ENCODE measurements at regions not wholly inside any gene's neighbourhood (a gene's known extent, or its start where the extent isn't known, plus 50 kb on each side); places are given as distances from the start of the nearest gene placed in this dataset.

DNA sequence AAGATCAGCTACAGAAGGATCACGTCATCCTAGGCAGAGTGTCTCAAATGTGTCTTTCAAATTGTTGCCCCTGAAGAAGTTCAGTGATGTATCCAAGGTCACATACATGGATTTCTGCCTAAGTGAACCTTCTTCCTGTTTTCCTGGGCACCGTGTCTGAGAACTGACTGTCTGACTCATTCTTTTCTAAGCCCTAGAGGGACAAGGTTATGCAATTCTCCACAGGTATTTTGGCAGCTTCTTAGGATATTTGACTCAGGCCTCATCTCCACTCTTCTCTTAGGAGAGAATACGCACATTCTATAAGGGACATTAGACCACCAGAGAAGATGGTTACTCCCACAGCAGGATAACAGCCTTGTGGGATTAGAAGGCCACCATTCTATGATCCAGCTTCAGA lies 391.9 kb upstream of the THBS1 start:
- CTCF ChIA-PET: interaction anchor here (0.7 to 1.2 kb wide), 2 partner anchors 391 to 398 kb away, joined by 3 to 5 read pairs; no protein-coding TSS in a partner anchor
- DNase-seq (ENCODE audit: low spot score): peak; percentile 87
- TF ChIP-seq, protein P1, sequence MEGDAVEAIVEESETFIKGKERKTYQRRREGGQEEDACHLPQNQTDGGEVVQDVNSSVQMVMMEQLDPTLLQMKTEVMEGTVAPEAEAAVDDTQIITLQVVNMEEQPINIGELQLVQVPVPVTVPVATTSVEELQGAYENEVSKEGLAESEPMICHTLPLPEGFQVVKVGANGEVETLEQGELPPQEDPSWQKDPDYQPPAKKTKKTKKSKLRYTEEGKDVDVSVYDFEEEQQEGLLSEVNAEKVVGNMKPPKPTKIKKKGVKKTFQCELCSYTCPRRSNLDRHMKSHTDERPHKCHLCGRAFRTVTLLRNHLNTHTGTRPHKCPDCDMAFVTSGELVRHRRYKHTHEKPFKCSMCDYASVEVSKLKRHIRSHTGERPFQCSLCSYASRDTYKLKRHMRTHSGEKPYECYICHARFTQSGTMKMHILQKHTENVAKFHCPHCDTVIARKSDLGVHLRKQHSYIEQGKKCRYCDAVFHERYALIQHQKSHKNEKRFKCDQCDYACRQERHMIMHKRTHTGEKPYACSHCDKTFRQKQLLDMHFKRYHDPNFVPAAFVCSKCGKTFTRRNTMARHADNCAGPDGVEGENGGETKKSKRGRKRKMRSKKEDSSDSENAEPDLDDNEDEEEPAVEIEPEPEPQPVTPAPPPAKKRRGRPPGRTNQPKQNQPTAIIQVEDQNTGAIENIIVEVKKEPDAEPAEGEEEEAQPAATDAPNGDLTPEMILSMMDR (conservative IDR thresholded peaks at IDR 0.05; ENCODE audit: low read depth): no peak
- POLR2A ChIA-PET (ENCODE audit: low non-redundant PET): no interaction called here
- H3K27ac ChIP-seq: no peak overlapping the region

- TF ChIP-seq, protein P1 (conservative IDR thresholded peaks at IDR 0.05; ENCODE audit: low read depth): no peak
- no peak overlapping the region for H3K27ac ChIP-seq
- DNase-seq (ENCODE audit: low spot score): peak; percentile 46
- ChIA-PET POLR2A (ENCODE audit: low non-redundant PET) (no interaction called here), CTCF (no interaction called here)
These were observed 389.0 kb upstream of the THBS1 start for GRCh38 chr15:39191871-39192291.

DNA sequence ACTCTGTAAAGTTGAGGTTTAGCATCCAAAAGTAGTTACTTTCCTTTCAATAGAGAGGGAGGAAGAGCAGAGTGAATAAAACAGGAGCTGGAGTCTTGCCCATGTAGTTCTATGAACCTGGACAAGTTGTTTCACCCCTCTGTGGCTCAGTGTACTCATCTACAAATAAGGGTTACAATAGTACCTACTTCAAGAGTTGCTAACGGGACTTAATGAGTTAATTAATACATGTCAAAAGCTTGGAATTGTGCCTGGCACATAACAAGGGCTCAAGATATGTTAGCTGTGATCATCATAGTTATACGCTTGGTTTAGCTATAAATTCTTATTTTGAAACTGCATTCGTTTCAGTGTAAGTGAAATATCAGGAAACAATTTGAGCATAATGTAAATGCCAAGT lies 388.5 kb upstream of the THBS1 start:
- ChIA-PET POLR2A (ENCODE audit: low non-redundant PET) (no interaction called here), CTCF (no interaction called here)
- no peak overlapping the region for H3K27ac ChIP-seq
- no peak for DNase-seq (ENCODE audit: low spot score)
- TF ChIP-seq, protein P1 (conservative IDR thresholded peaks at IDR 0.05; ENCODE audit: low read depth): no peak

GRCh38 chr15:39192979-39193560 lies 387.8 kb upstream of the THBS1 start:
- no peak overlapping the region for H3K27ac ChIP-seq
- CTCF ChIA-PET: no interaction called here
- POLR2A ChIA-PET (ENCODE audit: low non-redundant PET): no interaction called here
- TF ChIP-seq, protein P1 (conservative IDR thresholded peaks at IDR 0.05; ENCODE audit: low read depth): no peak
- DNase-seq (ENCODE audit: low spot score): no peak

GRCh38 chr15:39193611-39194010 lies 387.3 kb upstream of the THBS1 start:
- CTCF ChIA-PET: interaction anchor here (0.7 kb wide), 1 partner anchor 291 kb away, joined by 5 read pairs; no protein-coding TSS in a partner anchor
- TF ChIP-seq, protein P1 (conservative IDR thresholded peaks at IDR 0.05; ENCODE audit: low read depth): no peak
- DNase-seq (ENCODE audit: low spot score): no peak
- POLR2A ChIA-PET (ENCODE audit: low non-redundant PET): no interaction called here
- peak overlapping the region; percentile 65 for H3K27ac ChIP-seq

- DNase-seq (ENCODE audit: low spot score): no peak
- TF ChIP-seq, protein P1 (conservative IDR thresholded peaks at IDR 0.05; ENCODE audit: low read depth): no peak
- ChIA-PET POLR2A (ENCODE audit: low non-redundant PET) (no interaction called here), CTCF (interaction anchor here (0.7 kb wide), 1 partner anchor 290 kb away, joined by 5 read pairs; no protein-coding TSS in a partner anchor)
- H3K27ac ChIP-seq: peak overlapping the region; percentile 65
These were observed 386.6 kb upstream of the THBS1 start for GRCh38 chr15:39194106-39194830.

All from RWPE1 (cell line).